NCI-H1417 (cell line): ENCODE measurements at regions not wholly inside any gene's neighbourhood (a gene's known extent, or its start where the extent isn't known, plus 50 kb on each side); places are given as distances from the start of the nearest gene placed in this dataset.
A peak's percentile ranks its signal among the peaks of the same experiment; 100 is the strongest.
"Not testable (repeated sequence)": the region's sequence is repeated elsewhere in the genome, so short reads cannot be mapped to it uniquely, and the experiment has no call there.

Source experiments
- DNase-seq, 3 experiments: peaks; one replicate each; lab custom pipeline; 2025; lab: John Stamatoyannopoulos, UW

DNA sequence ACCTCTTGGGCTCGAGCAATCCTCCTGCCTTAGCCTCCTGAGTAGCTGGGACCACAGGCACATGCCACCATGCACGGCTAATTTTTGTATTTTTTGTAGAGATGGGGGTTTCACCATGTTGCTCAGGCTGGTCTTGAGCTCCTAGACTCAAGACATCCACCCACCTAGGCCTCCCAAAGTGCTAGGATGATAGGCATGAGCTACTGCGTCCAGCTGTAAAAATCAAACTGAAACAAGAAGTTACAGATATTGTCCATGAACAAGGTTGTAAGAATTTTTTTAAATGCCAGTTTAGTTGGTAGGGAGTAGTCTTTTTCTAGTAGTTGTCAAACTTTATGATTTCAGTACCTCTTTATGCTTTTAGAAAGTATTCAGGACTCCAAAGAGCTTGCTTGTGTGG lies 424.4 kb upstream of the PMFBP1 start:
- DNase-seq = no peak

DNA sequence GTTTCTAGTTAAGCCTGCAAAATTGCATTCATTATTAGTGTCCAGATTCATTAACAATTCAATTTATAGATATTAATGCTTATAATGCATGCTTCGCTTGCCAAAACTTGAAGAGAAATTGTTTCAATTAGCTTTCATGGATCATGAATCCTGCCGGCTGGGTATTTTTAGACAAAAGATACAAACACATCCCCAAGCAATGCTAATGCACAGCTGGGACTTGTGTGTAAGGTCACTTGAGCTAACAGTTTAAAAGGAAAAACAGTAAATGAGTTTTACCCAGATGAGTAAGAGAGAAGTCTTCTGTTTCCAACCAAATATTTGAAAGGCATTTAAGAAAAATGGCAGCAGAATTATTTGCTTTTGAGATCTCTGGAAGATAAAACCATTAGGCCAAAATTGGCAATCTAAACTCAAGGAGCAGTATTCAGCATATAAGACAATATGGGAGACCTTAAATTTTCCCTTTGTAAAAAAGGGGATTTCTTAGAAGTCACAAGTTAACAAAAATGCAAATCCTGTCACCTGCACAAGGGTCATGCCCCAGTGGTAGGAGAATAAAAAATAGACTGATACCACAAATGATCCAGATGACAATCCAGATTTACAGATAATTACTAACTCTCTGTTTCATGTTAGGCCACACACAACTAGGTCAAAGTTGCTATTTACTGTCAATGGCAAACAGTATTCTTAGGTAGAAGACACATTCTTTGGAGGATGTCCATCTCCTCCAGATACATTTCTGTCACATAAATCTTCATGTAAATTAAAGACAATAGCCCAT lies 418.4 kb upstream of the PMFBP1 start:
- no peak for DNase-seq

DNA sequence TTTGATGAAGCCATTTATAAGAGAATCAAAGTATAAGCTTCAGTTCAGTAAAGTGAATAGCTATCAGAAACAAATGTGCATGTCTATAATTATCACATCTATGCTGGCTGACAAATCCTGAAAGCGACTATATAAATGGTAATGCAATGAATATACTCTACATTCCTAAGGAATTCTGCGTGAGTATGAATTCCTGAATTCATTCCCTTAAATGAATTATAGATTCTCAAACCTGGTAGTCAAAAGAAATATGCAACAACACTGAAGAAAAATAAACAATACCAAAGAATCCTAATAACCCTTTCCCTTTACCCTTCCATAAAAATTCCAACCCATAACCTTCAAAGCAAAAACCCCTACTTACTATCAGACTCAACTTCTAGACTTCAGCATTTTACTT lies 416.6 kb upstream of the PMFBP1 start:
- DNase-seq = no peak

DNA sequence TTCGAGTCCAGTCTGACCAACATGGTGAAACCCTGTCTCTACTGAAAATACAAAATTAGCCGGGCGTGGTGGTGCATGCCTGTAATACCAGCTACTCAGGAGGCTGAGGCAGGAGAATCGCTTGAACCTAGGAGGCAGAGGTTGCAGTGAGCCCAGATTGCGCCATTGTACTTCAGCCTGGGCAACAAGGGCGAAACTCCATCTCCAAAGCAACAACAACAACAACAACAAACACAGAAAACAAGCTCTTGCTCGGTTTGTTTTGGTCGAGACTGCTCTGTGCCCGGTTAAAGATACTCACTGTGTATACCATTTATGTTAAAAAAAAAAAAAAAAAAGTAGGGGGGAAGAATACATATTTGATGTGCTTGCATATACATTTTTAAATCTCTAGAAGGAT lies 406.1 kb upstream of the PMFBP1 start:
- not testable (repeated sequence) for DNase-seq

DNA sequence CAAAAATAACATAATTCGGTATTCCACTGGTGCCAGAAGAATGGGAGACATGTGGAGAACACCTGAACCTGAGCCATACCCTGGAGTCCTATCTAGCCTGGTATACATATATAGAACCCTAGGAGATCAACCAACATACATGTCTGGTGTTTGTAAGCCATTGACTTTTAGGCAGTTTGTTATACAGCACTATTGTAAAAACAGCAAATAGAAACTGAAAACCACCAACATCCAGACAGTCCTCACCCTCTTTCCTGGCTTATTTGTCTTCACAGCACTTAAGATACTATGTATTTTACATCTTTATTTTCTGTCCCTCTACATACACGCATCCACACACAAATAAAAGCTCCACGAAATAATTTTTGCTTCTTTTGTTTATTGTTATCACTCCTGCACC lies 404.2 kb upstream of the PMFBP1 start:
- no peak for DNase-seq

DNA sequence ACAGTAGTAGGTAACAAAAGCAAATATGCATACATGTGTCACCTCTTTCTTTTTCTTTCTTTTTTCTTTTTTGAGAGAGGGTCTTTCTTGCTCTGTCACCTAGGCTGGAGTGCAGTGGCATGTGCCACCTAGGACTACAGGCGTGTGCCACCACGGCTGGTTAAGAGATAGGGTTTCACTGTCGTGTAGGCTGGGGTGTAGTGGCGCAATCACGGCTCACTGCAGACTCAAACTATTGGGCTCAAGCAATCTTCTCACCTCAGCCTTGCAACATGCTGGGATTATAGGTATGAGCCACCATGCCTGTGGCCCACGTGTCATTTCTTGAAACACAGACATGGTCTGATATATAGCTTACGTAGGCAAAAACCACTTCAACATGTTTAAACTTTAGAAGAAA lies 397.7 kb upstream of the PMFBP1 start:
- DNase-seq = no peak

DNA sequence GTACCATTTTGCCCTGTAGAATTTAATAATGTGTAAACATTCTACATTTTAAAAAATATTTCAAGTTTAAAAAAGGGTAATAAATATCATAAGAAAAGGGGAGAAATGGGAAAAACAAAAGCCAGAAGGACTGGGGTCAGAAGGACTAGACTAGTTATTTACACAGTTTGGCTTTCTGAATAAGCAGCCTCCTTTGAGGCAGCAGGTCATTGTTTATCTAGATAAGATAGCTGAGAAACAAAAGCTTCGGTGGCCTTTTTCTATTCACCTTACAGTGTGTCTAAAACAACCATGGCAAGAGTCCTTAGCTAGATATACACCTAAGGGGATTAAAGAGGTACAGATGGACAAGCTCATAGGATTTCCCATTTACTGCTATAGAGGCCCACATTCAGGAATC lies 396.5 kb upstream of the PMFBP1 start:
- peak in 1 of 3 experiments; percentile 4 for DNase-seq

DNA sequence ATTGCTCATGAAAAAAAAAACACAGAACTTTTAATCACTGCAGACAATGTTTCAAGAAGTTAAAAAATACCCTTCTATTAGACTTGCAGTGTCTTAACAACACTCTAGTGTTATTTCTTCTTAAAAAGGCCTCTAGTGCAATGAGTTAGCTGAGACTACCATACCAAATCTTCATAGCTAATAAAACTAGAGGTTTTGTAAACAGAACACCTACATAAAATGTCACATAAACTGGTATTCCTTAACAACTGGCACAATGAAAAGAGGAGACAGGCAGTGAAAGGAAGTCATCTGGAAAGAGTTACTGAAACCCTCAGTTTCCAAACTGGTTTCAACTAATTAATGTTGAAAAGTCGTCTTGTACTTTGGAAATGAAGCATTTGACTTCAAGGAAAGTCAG lies 394.2 kb upstream of the PMFBP1 start:
- DNase-seq = no peak

DNA sequence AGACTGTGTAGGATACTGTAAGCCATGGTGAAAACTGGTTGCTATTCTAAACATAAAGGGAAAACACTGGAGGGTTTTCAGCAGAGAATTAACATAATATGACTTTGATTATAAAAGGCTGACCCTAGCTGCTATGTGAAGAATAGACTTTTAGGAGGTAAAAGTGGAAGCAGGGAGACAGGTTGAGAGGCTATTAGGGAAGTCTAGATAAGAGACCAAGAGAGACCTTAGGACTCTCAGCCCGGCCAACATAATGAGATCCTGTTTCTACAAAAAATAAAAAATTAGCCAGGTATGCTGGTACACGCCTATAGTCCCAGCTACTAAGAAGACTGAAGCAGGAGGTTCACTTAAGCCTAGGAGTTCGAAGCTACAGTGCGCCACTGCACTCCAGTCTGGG lies 393.2 kb upstream of the PMFBP1 start:
- DNase-seq = no peak

DNA sequence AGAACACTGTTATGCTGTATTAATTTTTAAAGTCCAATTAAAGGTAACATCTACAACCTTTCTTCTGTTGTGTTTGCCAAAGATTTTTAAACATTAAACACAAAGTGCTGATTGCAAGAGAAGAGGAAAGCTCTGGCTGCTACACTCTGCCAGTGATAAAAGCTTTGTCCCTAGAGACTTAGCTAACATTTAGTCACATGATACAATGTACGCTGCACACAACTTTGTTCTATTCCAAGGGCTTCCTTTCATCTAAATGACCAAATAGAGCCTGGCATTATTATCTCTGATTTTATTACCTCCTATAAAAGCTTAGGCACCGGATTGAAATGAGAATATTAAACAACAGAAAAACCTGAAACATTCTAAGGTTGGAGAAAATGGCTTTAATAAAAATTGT lies 388.7 kb upstream of the PMFBP1 start:
- peak in 2 of 3 experiments; percentile 31 to 42 for DNase-seq

DNA sequence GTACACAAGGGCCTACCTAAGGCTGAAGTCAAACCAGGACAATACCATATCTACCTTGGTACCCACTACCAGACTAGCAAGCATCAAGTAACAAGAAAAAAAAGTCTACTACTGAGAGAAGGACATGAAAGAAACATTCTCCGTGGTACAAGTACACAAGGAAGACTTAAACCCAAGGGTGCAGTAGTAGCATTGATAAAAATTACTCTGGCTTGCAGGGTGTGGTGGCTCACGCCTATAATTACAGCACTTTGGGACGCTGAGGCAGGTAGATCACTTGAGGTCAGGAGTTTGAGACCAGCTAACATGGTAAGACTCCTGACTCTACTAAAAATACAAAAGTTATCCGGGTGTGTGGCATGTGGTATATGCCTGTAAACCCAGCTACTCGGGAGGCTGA lies 386.5 kb upstream of the PMFBP1 start:
- no peak for DNase-seq

DNA sequence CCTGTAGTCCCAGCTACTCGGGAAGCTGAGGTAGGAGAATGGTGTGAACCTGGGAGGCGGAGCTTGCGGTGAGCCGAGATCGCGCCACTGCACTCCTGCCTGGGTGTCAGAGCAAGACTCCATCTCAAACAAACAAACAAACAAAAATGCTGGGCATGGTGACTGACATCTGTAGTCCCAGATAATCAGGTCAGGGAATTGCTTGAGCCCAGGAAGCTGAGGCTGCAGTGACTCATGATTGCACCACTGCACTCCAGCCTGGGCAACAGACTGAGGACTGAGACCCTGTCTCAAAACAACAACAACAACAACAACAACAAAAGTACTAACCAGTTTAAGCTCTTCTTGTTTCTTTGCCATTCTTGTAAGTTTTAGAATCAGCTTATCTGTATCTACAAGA lies 383.0 kb upstream of the PMFBP1 start:
- no peak for DNase-seq

DNA sequence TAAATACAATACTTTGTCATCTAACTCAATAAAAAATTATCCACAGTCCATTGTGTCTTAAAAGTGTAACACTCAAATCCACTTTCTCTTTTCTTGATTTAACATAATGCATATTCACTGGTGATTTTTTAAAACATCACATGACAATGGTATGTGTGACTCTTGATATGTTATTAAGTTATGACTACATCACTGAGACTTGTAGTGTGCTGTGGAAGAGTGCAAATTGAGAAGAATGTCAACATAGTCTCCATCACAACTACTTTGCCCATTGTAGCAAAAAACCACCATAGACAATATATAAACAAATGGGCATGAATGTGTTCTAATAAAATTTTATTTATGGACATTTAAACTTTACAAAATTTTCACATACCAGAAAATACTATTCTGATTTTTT lies 380.7 kb upstream of the PMFBP1 start:
- DNase-seq = no peak

DNA sequence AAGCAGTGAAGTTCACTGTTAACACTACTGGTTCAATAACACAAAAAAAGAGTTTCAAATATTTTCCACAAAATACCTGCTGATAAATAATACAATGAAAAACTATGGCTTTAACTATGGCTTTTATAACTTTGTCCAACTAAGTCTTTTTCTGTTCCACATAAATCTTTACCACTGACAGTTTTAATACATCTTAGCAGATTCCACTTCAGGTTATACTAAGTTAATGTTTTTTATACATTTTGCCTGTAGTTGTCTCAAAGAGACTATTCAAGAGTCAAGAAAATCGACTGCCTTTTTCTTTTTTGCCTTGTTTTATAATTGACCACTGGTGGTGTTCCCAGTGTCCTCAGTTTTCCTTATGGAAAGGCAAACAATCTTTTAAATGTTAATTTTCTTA lies 379.7 kb upstream of the PMFBP1 start:
- no peak for DNase-seq

DNA sequence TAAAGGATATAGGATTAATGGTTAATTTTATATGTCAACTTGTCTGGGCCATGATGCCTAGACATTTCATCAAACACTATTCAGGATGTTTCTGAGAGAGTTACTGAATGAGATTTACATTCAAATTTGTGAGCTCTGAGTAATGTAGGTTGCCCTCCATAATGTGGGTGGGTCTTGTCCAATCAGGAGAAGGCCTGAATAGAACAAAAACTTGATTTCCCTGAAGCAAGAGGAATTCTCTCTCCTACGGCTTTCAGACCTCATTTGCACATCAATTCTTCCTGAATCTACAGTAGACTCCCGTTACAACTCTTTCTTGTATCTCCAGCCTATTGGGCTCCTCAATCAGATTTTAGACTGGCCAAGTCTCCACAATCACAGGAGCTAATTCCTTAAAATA lies 377.9 kb upstream of the PMFBP1 start:
- DNase-seq = no peak

DNA sequence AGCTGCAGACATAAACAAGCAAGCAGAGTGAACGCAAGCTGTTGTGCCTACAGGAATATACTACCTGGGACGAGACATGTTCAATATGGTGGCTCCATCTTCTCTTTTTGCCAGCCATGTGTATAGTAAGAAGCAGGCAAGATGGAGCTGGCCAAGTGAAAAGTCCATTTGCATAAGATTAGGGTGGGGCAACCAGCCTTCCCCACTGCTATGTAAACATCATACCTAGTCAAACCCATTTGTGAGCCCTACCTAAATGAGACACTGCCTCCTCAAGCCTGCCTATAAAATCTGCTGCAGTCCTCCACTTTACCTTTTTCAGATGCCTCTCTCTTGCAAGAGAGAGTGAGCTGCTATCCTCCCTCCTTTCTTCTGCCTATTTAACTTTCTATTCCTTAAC lies 370.1 kb upstream of the PMFBP1 start:
- DNase-seq = no peak

DNA sequence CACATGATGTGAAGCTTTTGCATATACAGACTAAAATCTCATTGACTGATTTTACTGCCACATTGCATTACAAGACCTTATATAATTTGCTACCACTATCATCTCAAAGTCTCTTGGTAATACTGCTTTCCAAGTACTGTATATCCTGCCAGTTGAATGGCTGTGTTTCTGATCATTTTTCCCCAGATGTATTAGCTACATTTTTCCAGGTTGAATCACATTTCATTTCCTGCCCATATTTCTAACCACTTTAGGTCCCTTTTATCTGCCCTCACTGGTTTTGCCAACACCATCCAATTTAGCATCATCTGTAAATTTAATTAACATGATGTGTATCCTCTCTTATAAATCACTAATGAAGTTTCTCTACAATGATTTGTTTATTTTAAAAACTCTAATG lies 365.7 kb upstream of the PMFBP1 start:
- DNase-seq = no peak

DNA sequence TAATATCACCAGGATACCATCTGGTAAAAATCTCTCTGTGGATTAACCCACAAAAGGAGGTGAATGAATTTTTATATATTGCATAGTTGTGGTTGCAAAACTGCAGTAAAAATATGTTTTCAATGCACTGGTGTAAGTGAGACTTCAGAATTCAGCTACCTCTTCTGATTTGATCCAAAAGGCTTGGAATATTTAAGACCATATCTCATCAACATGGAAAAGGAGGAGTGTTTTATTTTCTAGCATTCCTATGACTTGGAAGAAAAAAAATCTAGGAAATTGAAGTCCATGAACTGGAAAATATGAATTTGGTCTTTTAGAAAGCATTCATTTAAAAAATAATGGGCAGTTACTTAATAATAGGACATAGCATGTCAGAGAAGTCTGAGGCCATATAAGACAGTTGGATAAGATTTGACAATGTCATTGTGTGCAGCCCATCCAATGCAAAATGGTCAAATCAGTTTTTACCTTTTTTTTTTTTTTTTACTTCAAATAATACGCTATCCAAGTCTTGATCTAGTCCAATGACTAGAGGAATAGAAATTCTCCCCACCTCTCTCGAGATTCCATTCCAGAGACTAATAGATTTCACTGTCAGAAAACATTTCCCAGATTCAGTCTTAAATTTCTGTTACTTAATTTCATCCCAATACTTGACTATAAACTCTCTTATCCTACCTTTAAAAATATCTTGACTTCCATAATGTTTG lies 364.9 kb upstream of the PMFBP1 start:
- no peak for DNase-seq

DNA sequence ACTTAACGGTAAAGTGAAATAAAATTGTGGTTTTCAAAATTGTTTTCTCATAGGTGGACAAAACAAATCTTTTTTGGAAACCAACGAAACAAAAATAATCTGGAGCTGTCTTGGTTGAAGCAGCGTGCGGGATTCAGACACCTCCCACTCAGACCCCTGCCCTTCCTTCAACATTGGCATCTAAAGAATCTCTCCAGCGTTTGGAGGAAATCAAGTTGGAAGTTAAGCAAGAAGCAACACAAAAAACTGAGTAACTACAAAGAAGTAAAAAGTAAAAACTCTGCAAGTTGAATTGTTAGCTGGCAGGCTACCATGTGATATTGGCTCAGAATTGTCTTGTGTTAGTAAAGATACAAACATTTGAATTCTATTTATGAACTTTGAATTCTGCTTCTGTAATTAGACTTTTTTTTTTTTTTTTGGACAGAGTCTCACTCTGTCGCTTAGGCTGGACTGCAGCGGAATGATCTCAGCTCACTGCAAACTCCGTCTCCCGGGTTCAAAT lies 361.0 kb upstream of the PMFBP1 start:
- no peak for DNase-seq

DNA sequence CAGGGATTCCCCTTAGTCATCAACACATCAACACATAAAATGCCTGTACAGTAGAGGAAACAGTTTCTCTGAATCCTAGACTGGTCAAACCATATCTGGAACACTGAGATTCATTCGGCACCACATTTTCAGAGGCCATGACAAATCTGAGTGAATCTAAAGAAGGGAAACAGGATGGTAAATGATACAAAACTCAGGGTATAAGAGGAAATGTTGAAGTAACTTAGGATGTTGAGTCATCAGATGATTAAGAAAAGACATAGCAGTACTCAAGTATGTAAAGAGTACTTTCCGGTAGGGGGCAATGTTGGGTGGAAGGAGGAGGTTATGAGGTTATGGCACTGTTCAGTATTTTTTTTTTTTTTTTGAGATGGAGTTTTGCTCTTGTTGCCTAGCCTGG lies 358.5 kb upstream of the PMFBP1 start:
- no peak for DNase-seq

DNA sequence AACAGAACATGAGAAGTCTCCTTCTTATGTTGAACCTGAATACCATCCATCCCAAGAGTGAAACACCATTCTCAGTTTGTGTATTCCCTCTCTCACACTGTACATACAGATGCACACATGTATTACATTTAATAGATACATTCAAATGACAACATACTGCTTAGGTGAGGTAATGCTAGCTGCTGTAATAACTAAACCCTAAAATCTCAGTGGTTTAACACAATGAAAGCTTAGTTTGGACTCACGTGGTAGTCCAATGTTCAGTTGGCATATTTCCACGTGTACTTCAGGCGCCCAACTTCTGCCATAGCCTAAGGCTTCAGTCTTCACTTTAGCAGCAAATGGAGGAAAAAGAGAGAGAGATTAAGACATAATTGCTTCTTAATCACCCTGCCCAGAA lies 351.1 kb upstream of the PMFBP1 start:
- no peak for DNase-seq

DNA sequence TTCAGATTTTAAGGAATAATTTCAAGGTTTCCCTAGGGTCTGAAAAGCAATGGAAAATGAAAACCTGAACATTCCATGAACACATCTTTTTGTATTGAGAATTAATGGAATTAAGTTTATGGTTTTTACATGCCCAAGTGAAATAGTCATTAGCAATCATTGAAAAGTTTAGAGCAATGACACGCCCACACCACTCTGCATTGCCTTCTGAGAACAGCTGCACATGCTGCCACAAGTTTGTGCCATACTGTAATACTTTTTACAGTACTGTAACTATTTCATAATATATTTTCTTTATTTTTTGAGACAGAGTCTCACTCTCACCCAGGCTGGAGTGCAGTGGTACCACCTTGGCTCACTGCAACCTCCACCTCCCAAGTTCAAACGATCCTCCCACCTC lies 345.2 kb upstream of the PMFBP1 start:
- DNase-seq = no peak

DNA sequence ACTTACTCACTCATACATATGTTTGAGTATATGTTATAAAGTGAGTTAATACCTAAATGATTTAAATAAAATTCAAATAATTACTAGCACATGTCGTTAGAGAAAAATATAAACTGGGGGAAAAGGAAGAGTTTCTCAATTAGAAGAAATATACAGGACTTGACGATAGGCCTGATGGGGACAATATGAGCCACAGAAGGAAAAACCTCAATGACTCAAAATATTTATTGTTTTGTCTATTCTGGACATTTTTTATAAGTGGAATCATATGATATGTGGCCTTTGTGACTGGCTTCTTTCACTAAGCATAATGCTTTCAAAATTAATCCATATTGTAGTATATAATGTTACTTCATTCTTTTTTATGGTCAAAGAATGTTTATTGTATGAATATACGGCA lies 339.2 kb upstream of the PMFBP1 start:
- DNase-seq = no peak

DNA sequence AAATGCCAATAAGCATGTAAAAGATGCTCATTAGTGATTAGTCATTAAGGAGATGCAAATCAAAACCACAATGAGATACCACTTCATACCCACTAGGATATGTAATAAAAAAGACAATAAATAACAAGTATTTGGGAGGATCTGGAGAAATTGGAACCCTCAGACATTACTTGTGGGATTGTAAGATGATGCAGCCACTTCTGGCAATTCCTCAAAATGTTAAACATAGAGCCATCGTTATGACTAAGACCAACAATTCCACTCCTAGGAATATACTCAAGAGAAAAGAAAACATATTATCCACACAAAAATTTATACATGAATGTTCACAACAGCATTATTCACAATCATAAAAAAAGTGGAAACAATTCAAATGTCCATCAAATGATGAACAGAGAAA lies 336.2 kb upstream of the PMFBP1 start:
- no peak for DNase-seq
